ENCODE measurements at regions not wholly inside any gene's neighbourhood (a gene's known extent, or its start where the extent isn't known, plus 50 kb on each side); places are given as distances from the start of the nearest gene placed in this dataset.

DNA sequence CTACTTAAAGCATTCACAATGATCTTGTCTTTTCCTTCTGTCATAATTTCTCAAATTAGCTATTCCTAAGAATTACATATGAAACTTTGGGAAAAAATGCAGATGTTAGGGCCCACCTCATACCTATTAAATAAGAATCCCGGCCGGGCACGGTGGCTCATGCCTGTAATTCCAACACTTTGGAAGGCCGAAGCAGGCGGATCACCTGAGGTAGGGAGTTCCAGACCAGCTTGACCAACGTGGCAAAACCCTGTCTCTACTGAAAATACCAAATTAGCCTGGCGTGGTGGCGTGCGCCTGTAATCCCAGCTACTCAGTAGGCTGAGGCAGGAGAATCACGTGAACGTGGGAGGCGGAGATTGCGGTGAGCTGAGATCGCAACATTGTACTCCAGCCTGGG, 158.4 kb upstream of the TLL1 start:
- intact Hi-C loops (cut with DNase I): no loop called here
- DNase-seq (ENCODE audit: low spot score in 2 of 2): no peak
- H3K27me3 ChIP-seq: no peaks in the 10 kb centered on the region
- TF ChIP-seq, protein P1, sequence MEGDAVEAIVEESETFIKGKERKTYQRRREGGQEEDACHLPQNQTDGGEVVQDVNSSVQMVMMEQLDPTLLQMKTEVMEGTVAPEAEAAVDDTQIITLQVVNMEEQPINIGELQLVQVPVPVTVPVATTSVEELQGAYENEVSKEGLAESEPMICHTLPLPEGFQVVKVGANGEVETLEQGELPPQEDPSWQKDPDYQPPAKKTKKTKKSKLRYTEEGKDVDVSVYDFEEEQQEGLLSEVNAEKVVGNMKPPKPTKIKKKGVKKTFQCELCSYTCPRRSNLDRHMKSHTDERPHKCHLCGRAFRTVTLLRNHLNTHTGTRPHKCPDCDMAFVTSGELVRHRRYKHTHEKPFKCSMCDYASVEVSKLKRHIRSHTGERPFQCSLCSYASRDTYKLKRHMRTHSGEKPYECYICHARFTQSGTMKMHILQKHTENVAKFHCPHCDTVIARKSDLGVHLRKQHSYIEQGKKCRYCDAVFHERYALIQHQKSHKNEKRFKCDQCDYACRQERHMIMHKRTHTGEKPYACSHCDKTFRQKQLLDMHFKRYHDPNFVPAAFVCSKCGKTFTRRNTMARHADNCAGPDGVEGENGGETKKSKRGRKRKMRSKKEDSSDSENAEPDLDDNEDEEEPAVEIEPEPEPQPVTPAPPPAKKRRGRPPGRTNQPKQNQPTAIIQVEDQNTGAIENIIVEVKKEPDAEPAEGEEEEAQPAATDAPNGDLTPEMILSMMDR (IDR thresholded peaks at IDR 0.05): no peak
- no peak overlapping the region for H3K4me3 ChIP-seq
- no peaks in the 10 kb centered on the region for H3K36me3 ChIP-seq
- no peaks in the 10 kb centered on the region for H3K9me3 ChIP-seq
- H3K4me1 ChIP-seq: no peaks in the 10 kb centered on the region
- no peak overlapping the region for H3K27ac ChIP-seq

DNA sequence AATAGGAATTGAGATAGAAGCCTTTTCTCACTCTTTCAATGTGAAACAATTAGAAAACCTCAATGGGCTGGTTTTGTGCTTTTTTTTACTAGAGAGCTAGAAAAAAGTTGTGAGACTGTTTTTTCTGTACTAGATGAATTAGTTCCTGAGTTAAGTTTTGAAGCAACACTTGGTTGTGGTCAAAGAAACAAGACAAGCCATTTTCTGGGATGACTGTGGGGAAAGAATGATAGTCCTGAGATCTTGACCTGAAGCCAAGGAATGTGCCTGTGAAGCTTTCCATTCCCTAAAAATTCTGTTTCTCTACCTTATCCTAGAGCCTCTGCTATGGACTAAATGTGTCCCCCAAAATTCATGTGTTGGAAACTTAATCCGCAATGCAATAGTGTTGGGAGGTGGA, 157.8 kb upstream of the TLL1 start:
- no peak for DNase-seq (ENCODE audit: low spot score in 2 of 2)
- Histone ChIP-seq H3K4me3 (no peak overlapping the region), H3K27me3 (no peaks in the 10 kb centered on the region), H3K27ac (no peak overlapping the region), H3K9me3 (no peaks in the 10 kb centered on the region), H3K4me1 (no peaks in the 10 kb centered on the region), H3K36me3 (no peaks in the 10 kb centered on the region)
- intact Hi-C loops (cut with DNase I): no loop called here
- TF ChIP-seq, protein P1 (IDR thresholded peaks at IDR 0.05): no peak

DNA sequence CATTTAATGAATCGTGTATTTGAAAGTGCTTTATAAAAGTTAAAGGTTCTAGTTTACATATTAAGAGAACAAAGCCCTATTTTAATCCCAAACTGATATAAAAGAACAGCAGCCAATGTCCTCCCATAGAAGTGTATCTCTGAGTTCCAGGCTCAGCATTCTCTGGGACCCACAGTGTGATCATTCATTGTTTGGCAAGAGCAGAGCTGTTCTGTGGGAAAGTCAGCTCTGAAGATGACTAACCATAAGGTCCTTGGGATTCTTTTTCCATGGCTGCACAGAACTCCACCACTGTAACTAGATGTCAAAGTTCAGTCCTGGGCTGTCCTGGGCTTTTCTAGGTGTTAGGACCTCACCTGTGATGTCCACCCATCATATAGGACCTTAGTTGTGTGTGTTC, 157.0 kb upstream of the TLL1 start:
- Histone ChIP-seq H3K4me3 (no peak overlapping the region), H3K4me1 (no peaks in the 10 kb centered on the region), H3K27me3 (no peaks in the 10 kb centered on the region), H3K27ac (no peak overlapping the region), H3K36me3 (no peaks in the 10 kb centered on the region), H3K9me3 (no peaks in the 10 kb centered on the region)
- TF ChIP-seq, protein P1 (IDR thresholded peaks at IDR 0.05): no peak
- DNase-seq (ENCODE audit: low spot score in 2 of 2): no peak
- intact Hi-C loops (cut with DNase I): no loop called here

DNA sequence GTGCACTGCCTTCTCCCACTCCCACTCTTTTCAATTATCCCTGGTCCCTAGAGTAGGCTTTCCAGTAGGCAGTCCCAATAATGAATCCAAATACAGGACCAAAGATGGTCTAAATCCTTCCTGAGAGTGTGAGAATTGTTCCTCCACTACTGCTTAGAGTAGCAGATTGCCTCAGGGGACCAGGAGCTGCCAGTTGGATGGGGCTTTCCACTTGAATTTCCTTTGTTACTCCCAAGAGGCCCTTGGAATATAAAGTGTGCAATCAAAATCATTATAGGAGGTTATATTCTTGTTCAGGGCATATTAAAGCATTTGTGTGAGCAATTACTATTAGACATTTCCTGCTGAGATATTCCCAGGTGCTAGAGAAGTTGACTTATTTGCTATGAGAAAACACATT, 156.6 kb upstream of the TLL1 start:
- Histone ChIP-seq H3K27ac (no peak overlapping the region), H3K27me3 (no peaks in the 10 kb centered on the region), H3K9me3 (no peaks in the 10 kb centered on the region), H3K36me3 (no peaks in the 10 kb centered on the region), H3K4me1 (no peaks in the 10 kb centered on the region), H3K4me3 (no peak overlapping the region)
- TF ChIP-seq, protein P1 (IDR thresholded peaks at IDR 0.05): no peak
- DNase-seq (ENCODE audit: low spot score in 2 of 2): no peak
- intact Hi-C loops (cut with DNase I): no loop called here

DNA sequence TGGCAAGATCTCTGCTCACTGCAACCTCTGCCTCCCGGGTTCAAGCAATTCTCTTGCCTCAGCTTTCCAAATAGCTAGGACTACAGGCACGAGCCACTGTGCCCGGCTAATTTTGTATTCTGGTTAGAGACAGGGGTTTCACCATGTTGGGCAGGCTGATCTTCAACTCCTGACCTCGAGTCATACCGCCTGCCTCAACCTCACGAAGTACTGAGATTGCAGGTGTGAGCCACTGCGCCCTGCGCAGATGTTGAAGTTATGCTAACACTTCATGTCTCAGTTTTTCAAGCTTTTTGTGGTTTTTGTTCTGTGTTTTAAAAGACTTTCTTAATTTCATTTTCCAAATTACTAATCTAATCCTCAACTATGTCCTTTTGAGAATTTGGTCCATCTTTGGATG, 154.4 kb upstream of the TLL1 start:
- TF ChIP-seq, protein P1 (IDR thresholded peaks at IDR 0.05): no peak
- H3K4me3 ChIP-seq: no peak overlapping the region
- intact Hi-C loops (cut with DNase I): no loop called here
- no peaks in the 10 kb centered on the region for H3K4me1 ChIP-seq
- H3K9me3 ChIP-seq: no peaks in the 10 kb centered on the region
- H3K27ac ChIP-seq: no peak overlapping the region
- H3K36me3 ChIP-seq: no peaks in the 10 kb centered on the region
- H3K27me3 ChIP-seq: no peaks in the 10 kb centered on the region
- no peak for DNase-seq (ENCODE audit: low spot score in 2 of 2)

DNA sequence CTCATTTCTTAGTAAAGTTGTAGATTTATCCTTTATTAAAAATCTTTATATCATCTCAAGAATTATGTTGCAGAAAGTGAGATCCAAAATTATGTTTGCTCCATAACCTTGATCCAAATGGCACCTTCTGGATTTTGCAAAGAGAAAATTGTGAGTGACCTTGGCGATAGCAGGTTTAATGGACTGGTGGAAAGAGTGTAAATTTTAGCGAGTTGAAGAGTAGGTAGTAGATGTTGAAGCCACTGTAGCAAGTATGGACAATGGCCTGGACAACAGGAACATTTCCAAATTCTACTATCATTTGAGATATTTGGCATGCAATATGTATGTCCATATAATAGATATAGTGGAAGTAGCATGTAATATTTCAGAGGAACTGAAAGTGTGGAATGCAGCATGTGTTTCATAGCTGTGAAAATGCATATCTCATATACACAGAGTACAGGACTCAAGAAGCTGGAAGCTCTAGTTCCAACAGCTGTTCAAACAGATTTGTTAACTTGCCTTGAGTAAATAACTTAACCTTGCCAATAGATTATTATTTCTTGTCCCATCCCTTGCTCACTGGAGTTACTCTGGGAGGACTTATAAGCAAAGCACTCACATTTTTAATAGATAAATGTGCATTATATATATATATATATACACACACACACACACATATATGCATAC, 152.5 kb upstream of the TLL1 start:
- DNase-seq (ENCODE audit: low spot score in 2 of 2): no peak
- intact Hi-C loops (cut with DNase I): no loop called here

More for the DNA sequence above, 152.5 kb upstream of the TLL1 start:
- H3K36me3 ChIP-seq: no peaks in the 10 kb centered on the region
- H3K27ac ChIP-seq: no peak overlapping the region
- no peak overlapping the region for H3K4me3 ChIP-seq
- TF ChIP-seq, protein P1 (IDR thresholded peaks at IDR 0.05): no peak
- no peaks in the 10 kb centered on the region for H3K9me3 ChIP-seq
- no peaks in the 10 kb centered on the region for H3K4me1 ChIP-seq
- no peaks in the 10 kb centered on the region for H3K27me3 ChIP-seq

Data from ascending aorta (tissue), 2 donors.